Germinal center (tissue), 1 donor: ENCODE measurements at regions not wholly inside any gene's neighbourhood (a gene's known extent, or its start where the extent isn't known, plus 50 kb on each side); places are given as distances from the start of the nearest gene placed in this dataset.

Experiments used
- DNase-seq: peaks from one replicate; pipeline ENCODE4 v3.0.0; 2012; ENCODE audit warnings: mixed read lengths, low spot score

- no peak for DNase-seq
Observed at GRCh38 chr6:156519940-156520339, 257.2 kb upstream of the ARID1B start.

- DNase-seq: no peak
Observed at GRCh38 chr6:156517088-156517487, 260.1 kb upstream of the ARID1B start.

- DNase-seq: no peak
Observed at GRCh38 chr6:156515242-156515641, 261.9 kb upstream of the ARID1B start.

GRCh38 chr6:156513504-156513903 lies 263.7 kb upstream of the ARID1B start:
- DNase-seq: no peak

- no peak for DNase-seq
Observed at GRCh38 chr6:156511570-156511969, 265.6 kb upstream of the ARID1B start.

- DNase-seq: no peak
Observed at GRCh38 chr6:156511051-156511450, 266.1 kb upstream of the ARID1B start.

- DNase-seq: no peak
Observed at GRCh38 chr6:156510242-156510641, 266.9 kb upstream of the ARID1B start.

GRCh38 chr6:156509496-156509895 lies 267.7 kb upstream of the ARID1B start:
- no peak for DNase-seq

GRCh38 chr6:156508923-156509322 lies 268.3 kb upstream of the ARID1B start:
- peak; percentile 19 for DNase-seq

- DNase-seq: no peak
Observed at GRCh38 chr6:156508126-156508525, 269.1 kb upstream of the ARID1B start.

GRCh38 chr6:156507656-156508055 lies 269.5 kb upstream of the ARID1B start:
- DNase-seq: no peak

GRCh38 chr6:156507106-156507505 lies 270.1 kb upstream of the ARID1B start:
- DNase-seq: no peak

- no peak for DNase-seq
Observed at GRCh38 chr6:156502969-156503504, 274.1 kb upstream of the ARID1B start.

GRCh38 chr6:156497618-156498017 lies 279.6 kb upstream of the ARID1B start:
- no peak for DNase-seq

GRCh38 chr6:156487877-156488276 lies 289.3 kb upstream of the ARID1B start:
- DNase-seq: no peak

- DNase-seq: no peak
Observed at GRCh38 chr6:156485150-156485549, 292.0 kb upstream of the ARID1B start.

GRCh38 chr6:156474507-156475120 lies 302.6 kb upstream of the ARID1B start:
- DNase-seq: no peak

GRCh38 chr6:156471000-156471399 lies 306.2 kb upstream of the ARID1B start:
- DNase-seq: no peak

- DNase-seq: no peak
Observed at GRCh38 chr6:156464100-156464878, 312.9 kb upstream of the ARID1B start.

- no peak for DNase-seq
Observed at GRCh38 chr6:156461647-156462046, 315.5 kb upstream of the ARID1B start.

GRCh38 chr6:156457601-156458000 lies 319.6 kb upstream of the ARID1B start:
- DNase-seq: no peak

- no peak for DNase-seq
Observed at GRCh38 chr6:156455847-156456246, 321.3 kb upstream of the ARID1B start.

GRCh38 chr6:156454867-156455266 lies 322.3 kb upstream of the ARID1B start:
- no peak for DNase-seq

- no peak for DNase-seq
Observed at GRCh38 chr6:156451726-156452125, 325.5 kb upstream of the ARID1B start.
